ENCODE measurements at regions not wholly inside any gene's neighbourhood (a gene's known extent, or its start where the extent isn't known, plus 50 kb on each side); places are given as distances from the start of the nearest gene placed in this dataset.
A peak's percentile ranks its signal among the peaks of the same experiment; 100 is the strongest.
"Not testable (repeated sequence)": the region's sequence is repeated elsewhere in the genome, so short reads cannot be mapped to it uniquely, and the experiment has no call there.

DNA sequence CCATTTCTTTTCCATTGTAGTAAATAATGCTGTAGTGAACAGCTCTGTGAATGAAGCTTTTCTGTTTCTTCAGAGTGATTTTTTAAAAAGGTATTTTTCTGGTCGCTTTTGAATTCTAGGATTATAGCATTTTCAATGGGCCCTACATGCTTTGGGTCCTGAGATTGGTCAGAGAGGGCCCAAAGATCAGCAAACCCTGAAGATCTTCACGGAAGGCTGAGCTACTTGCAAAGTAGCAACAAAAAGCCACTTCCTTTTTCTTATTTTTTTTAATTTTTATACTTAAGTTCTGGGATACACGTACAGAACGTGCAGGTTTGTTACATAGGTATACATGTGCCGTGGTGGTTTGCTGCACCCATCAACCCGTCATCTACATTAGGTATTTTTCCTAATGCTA lies 200.5 kb downstream of the FAT3 start:
- DNase-seq: no peak

DNA sequence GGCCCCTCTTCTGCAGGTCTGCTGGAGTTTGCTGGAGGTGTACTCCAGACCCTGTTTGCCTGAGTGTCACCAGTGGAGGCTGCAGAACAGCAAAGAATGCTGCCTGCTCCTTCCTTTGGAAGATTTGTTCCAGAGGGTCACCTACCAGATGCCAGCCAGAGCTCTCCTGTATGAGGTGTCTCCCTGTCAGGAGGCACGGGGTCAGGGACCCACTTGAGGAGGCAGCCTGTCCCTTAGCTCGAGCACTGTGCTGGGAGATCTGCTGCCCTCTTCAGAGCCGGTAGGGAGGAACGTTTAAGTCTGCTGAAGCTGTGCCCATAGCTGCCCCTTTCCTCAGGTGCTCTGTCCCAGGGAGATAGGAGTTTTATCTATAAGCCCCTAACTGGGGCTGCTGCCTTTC lies 207.9 kb downstream of the FAT3 start:
- no peak for DNase-seq

DNA sequence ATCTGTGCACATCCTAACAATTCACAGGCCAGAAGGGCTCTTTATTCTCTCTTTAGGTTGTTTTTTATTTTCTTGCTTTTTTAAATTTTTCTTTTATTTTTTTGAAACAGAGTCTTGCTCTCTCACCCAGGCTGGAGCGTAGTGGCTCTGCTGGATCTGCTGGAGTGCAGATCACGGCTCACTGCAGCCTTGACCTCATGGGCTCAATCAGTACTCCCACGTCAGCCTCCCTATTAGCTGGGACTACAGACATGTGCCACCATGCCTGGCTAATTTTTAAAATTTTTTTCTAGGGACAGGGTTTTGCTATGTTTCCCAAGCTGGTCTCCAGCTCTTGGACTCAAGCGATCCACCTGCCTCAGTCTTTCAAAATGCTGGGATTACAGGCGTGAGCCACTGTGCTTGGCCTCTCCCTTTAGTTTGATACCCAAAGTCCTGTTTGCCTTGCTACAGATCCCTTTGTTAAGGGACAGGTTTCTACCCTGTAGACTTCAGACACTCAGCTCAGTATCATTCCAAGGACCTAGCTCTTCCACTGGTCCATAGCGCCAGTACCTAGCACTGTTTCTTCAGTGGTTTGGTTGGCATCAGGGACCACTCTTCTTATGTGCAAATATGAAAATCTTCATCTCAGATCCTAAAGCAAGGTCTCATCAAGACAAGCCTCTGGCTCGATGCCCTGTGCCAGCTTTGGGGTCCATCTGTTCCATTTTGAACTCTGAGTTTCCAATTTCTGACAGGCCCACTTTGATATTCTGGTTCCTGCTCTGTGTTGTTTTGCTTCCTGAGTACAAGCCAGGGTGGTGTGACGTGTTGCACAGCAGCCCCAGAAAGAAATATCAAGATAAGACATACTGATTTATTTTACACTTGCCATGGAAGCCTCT lies 211.7 kb downstream of the FAT3 start:
- DNase-seq: no peak

DNA sequence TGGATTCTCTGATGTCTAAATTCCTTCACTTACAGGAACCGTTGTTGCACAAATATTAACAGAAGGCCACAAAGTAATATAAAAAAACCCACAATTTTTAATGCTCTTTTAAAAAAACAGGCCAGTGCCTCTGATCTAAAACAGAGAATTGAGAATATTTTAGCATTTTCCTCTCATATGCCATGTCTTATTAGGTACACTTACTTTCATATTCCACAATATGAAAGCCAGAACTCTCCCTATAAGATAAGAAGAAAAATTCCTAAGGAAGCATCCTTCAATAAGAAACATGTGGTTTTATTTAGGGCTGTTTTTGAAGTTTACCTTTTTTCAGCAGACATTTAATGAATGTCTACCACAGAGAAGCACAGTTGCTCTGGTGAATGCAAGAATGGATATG lies 214.5 kb downstream of the FAT3 start:
- DNase-seq: no peak

DNA sequence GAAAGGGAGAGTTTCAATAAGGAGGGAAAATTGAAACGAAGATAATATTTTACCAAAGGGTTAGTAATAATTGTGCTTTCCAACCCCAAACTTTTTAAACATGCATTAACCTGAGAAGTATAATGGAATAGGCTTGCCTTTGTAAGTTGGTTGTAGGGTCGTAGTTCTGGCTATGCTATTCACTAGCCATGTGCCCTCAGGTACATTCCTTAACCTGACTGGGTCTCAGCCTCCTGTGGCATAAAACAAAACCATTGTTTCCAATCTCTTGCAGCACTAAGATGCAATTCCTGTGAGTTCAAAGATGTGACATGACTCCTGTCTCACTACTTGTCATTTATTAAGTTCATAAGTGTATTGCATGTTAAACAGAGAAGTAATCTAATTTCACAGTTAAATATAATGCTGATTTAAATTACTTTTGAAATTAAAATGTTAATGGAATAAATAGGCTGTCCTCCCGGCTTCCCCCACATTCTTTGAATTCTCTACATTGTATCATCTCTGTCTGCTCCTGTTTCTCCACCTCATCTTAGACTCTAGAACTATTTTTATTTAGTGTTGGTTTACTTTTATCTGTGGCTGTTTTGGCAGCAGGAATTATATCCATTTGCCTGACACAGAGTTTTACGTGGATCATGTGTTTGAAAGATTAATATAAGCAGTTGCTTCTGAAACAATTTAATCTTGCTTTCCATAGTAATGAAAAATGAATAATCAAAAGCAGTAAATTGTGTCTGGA lies 216.3 kb downstream of the FAT3 start:
- no peak for DNase-seq

DNA sequence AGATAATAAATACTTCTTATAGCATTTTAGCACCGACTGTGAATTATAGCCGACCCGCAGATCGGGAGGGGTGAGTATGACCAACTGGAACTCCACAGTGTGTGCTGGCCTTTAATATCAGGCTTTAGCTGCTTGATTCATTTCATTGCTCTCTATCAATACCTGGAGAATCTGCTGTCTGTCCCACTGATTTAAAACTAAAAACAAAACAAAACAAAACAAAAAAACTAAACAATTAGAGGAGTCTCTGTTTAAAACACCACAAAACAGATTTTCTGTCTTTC lies 216.8 kb downstream of the FAT3 start:
- no peak for DNase-seq

DNA sequence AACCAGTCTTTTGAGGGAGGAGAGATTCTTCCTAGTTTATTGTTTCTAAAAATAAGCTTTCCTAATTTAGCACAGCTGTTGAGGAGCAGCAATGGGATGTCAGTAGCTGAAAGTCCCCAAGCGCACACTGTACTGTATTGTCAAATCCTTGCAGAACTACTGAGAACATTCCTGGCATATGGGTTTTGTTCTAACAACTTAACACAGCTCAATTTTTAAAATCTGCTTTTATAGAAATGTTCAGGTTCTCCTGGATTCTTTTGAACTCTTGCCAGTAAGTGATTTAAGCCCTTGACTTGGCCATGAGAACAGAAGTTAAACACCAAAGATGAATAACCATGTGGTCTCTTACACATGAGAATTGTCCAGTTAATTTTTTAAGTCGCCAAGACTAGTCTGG lies 218.6 kb downstream of the FAT3 start:
- peak; percentile 38 for DNase-seq

DNA sequence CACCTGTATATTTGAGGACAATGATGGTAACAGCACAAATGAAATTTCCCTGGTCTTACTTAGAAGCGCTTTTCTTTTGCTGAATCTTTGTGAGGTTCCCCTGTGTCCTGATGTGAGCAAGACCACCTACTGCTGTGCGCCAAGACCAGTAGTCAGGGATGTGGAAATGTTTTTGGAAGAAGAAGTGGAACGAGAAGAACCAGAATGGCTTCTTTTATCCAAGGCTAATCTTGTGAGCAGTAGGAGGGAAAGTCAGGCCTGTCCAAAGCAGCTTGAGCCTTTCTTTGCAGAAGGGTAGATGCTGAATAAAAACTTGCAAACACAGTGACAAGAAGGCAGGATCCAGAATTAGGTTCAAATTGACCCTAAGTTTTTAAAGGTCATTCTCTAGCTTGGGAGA lies 223.0 kb downstream of the FAT3 start:
- no peak for DNase-seq

DNA sequence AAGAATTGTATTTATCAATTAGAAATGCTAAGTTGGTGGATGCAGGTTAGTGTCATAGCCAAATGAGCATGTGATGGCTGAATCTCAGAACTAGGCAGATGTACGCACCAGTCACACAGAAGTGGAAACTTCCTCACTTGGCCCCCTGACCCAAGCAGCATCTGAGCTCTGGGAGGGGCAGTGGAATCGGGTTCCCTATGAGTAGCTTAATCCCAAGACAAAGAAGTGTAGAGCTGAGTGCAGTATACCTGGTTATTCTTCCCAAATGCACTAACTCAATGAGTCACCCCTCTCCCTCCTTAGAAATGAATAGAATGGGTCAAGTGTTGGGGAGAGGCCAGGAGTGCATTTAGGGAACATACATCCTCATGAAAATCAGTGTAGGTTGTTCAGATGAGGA lies 224.6 kb downstream of the FAT3 start:
- no peak for DNase-seq

DNA sequence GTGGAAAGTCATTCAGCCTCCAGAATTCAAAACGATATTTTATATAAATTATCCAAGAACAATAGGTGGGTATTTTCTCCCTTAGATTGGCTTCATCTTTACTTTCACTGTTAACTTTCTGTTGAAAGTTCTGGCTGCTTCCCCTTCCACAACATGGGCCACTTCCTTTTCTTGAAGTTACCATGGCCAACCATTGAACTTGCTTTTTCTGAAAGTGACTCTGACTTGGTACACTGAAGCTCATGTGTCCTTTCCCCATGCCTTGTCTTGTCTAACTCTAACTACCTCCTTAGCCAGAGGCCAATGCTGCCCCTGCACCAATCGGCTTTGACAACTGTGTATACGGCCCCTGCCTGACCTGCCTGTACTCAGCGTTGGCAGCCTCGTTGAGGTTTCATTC lies 225.2 kb downstream of the FAT3 start:
- no peak for DNase-seq

DNA sequence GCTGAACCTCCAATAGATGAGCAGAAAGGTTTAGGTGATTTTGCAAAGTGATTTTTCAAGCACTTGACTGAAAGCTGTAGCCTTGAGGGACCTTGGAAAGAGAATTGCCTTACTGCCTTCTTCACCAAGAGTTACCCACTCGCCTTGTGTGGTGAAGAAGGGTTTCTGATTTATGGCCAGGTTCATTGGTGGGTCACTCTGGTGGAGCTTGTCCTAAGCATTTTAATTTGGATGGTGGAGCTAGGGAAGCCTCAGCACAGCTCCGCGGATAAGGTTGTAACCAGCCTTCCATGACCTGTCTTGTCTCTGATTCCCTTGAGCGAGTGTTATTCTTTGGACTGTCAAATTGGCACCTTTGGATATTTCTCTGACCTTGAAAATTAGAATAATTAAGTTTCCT lies 226.4 kb downstream of the FAT3 start:
- no peak for DNase-seq

DNA sequence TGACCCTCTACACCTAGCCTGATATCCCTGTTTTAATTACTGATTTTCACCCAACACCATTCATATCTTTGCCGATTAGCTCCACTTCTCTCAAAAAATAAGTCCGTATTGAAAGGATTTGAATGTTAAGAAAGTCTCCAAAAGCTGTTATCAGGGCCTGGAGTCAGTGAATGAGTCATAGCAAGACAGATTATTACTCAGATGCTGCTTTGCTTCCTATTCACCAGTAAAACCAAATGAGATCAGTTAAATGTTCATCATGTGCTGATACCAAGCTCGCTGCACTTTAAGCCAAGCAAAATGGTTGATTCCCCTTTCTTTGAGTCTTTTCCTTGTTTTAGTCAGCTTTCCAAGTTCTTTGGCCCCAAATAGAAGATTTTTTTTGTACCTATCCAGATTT lies 228.4 kb downstream of the FAT3 start:
- no peak for DNase-seq

DNA sequence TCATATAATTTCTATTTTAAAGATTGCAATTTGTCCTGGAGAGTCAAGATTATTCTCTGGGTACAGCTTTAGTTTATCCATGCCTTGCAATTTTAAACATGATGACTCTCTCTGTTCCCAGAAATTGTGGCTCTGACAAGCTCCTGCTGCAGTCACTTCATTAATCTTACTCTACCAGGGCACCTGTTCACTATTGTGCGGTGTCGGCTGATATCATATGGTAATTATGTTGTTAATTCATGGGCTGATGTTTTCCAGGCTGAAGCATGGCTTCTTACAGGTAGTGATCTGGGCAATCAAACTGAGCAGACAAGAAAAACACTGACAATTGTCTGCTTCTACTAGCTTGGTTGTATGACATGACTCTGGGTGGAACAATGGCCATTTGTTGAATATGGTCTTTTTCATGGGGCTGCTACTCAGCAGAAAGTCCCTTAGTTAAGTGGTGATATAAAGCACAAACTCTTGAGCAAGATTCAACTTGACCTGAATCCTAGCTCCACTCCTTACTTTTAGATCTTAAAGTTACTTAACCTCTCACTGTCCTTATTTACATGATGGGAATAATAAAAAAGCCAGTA lies 230.7 kb downstream of the FAT3 start:
- no peak for DNase-seq

DNA sequence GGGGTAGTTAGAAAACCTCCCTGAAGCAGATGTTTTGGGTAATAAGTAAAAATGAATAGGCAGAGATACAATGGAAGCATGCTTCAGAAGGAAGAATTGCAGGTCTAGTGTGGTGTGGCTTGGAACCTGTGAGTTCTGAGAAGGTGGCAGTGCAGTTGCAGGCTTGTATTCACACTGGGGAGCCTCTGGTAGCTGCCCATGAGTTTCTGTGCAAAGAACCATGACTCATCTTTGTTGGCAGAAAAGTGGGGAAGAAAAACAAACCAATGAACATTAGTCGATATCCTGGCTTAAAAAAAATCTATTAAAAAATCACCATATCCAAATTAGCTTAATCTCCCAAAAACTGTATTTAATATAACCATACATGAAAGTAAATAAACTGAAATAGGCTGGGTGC lies 232.6 kb downstream of the FAT3 start:
- no peak for DNase-seq

DNA sequence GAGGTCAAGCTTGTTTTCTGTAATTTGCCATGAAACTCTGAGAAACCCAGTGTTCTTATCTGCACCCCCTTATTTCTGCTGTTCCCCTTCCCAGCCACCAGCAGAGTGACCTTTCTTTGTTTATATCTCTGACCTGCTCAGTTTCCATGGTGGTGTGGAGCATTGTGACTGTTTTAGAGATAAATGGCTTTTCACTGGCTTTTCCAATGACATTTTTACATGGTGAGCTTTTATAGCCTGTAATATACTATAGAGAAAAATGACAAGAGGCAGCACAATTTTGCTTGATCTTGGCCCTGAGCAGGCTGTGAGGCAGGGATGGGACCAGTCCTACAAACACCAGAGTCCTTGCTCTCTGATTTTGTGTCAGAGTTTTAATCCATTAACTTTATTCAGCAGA lies 233.9 kb downstream of the FAT3 start:
- DNase-seq: no peak

DNA sequence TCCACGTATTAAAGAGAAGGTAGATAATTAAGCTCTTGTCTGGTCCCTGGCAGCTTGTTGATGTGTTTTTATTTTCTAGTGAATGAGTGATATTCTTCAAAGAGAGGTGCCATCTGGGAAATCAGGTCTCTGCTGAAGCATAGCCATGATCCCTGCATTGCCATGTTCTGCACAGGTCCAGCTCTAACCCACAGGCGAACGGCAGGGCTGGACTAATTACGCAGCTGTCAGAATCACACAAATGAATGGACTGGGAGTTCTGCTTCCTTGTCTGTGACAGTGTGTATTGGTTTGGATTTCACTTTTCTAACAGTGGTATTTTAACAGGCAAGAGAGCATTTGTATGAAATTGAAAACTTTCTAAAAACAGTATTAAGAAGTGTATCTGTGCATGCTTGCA lies 235.6 kb downstream of the FAT3 start:
- no peak for DNase-seq

DNA sequence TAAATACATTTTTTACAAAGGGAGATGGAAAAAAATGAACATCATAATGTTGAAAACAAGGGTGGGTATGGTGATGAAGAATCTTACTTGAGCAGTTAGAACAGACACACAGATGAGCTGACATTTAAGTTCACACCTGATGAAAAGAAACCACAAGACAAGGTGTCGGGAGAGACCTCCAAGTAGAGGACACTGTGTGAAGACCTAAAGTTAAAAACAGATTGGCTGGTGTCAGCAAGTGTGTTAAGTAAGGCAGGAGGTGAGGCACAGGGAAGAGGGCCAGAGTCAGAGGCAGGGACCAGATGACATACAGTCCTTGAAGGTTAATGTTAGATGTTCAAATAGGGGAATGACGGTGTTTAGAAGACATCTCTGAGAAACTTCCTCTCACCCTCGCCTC lies 236.8 kb downstream of the FAT3 start:
- no peak for DNase-seq

DNA sequence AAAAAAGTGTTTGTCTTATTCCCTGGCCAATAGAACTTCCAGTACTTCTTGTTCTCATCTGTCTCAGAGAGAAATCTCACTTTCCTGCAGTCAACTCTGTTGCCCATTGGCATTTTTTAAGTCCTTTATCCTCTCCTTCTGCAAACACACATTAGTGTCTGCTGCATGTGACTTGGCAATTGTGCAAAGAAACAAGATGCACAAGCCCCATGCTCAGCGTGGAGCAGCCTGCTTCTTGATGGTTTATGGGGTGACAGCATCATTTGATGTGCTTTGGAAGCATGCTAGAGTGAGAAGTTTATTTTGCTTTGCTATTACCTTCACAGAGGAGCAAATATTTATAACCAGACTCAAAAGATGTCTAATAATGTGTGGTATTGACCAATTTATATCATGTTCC lies 238.2 kb downstream of the FAT3 start:
- no peak for DNase-seq

DNA sequence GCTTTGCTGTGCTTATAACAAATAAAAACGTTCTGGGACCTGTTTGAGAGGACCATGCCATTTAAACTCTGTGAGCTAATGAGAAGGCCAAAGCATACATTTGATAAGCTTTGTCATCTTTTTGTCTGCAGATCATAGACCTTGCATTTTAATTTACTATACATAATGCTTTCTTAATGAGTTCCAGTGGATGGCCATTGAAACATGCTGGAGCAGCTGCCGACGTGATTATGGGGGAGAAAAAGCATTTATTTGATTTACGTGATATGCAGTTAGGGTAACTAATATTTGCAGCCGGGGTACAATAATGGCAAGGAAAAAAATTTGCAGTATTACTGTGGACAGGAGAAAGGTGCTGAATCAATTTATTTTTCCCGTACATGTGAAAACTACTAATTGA lies 240.2 kb downstream of the FAT3 start:
- no peak for DNase-seq

DNA sequence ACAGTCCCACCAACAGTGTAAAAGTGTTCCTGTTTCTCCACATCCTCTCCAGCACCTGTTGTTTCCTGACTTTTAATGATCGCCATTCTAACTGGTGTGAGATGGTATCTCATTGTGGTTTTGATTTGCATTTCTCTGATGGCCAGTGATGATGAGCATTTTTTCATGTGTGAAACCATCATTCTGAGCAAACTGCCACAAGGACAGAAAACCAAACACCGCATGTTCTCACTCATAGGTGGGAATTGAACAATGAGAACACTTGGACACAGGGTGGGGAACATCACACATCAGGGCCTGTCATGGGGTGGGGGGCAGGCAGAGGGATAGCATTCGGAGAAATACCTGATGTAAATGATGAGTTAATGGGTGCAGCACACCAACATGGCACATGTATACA lies 240.8 kb downstream of the FAT3 start:
- not testable (repeated sequence) for DNase-seq

DNA sequence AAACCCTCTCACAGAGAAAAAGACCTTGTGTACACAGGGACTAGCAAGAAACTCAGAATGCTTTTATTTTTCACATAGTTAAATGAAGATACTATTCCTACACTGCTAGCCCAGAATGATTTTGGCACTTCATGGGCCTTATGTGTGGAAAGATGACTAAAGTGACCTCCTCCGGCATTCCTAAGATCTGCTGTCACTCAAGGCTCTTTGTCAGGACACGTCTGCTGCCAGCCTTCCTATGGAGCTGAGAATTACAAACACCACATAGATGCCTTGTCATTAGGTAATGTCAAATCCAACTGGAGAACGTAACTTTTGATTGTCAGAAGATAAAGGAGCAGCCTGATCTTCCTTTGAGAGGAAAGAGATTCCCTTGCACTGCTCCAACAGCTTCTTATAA lies 249.1 kb downstream of the FAT3 start:
- no peak for DNase-seq

DNA sequence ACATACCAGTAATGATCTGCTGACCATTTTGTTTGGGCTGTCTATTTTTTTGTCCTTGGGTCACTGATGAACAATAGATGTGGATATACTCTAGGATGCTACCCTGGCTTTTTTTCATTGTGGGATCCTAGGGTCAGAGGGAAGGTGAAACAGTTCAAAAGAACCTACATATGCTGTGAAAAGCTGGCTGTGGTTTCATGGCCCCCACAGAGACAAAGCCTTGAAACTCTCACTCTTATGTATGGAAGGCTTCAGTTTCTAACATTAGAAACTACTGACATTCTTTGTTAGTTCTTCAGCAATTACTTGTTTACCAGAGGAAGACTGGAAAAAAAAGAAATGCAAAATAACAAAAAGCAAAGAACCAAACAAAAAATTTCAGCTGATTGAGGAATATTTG lies 250.7 kb downstream of the FAT3 start:
- no peak for DNase-seq

DNA sequence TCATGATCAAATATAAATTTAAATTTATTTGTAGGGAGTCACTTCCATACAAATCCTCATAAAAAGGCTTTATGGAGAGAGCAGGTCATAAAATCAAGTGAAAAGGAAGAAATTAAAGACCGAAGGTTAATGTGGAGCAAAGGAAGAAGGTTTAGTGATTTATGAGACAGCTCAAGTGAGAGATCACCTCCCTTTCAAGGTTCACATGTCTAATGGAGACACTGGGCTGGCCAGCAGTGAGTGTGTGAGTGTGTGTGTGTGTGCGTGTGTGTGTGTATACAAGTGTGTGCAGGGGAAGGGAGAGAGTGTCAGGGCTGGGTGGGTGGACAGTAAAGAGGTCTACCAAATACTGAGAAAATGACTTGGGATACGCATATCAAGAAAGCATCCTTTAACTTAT lies 251.2 kb downstream of the FAT3 start:
- no peak for DNase-seq

DNA sequence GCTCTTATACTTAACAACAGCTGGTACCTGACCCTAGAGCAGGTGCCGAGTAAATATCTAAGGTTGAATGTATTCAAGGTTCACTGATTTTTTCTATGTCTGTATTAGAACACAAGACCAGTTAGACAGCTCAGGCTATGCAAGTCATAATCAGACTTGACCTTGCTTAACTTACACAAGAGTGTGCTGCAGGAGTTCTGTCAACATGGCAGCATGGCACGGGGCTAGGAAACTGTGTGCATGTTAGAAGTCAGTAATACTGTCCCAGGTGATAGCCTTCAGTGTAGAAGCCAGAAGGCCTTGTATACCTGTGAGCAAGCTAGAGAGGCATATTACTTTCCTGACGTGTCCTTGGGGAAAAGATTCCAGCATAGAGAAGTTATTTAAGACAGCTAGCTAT lies 253.1 kb downstream of the FAT3 start:
- DNase-seq: no peak
